PFSK-1 (cell line): ENCODE measurements at regions not wholly inside any gene's neighbourhood (a gene's known extent, or its start where the extent isn't known, plus 50 kb on each side); places are given as distances from the start of the nearest gene placed in this dataset.

Source experiments
- FOXP2 ChIP-seq: optimal IDR thresholded peaks from 2 replicates; pipeline ENCODE3; 2011; ENCODE audit warnings: borderline replicate concordance, control low read depth, inconsistent platforms; ENCODE audit not compliant: insufficient read depth; ENCODE audit errors: extremely low read length, extremely low read depth
- POLR2AphosphoS5 ChIP-seq: IDR thresholded peaks from 2 replicates; pipeline ENCODE4 v1.6.1; 2012; ENCODE audit warnings: low read depth, mild to moderate bottlenecking, control low read depth, low read length, moderate library complexity
- REST ChIP-seq, 2 experiments: IDR thresholded peaks; 2 replicates each; pipeline versions ENCODE4 v1.6.1 to v1.8.0; 2011 to 2012; ENCODE audit warnings: low read depth in 2 of 2, low read length in 2 of 2, control low read depth in 1 of 2, inconsistent platforms in 1 of 2, mild to moderate bottlenecking in 1 of 2, moderate library complexity in 1 of 2; ENCODE audit not compliant: insufficient read depth in 1 of 2
- SIN3A ChIP-seq: IDR thresholded peaks from 2 replicates; pipeline ENCODE4 v1.6.1; 2012; ENCODE audit warnings: mild to moderate bottlenecking, low read length, moderate library complexity, borderline replicate concordance; ENCODE audit not compliant: insufficient read depth
- TAF1 ChIP-seq: IDR thresholded peaks from 2 replicates; pipeline ENCODE4 v1.6.1; 2012; ENCODE audit warnings: low read length, control low read depth, borderline replicate concordance; ENCODE audit not compliant: insufficient read depth

GRCh38 chr5:116703941-116704340 is 129.3 kb upstream of the SEMA6A start:
- TF ChIP-seq TAF1 = no peak
- no peak for TF ChIP-seq FOXP2
- TF ChIP-seq POLR2AphosphoS5 = no peak
- no peak for TF ChIP-seq SIN3A

- no peak for TF ChIP-seq FOXP2
- TF ChIP-seq TAF1 = no peak
- no peak for TF ChIP-seq SIN3A
- TF ChIP-seq REST (IDR thresholded peaks at IDR 0.05; ENCODE audit: insufficient read depth in 1 of 2, low read depth in 2 of 2, low read length in 2 of 2) = no peak
- no peak for TF ChIP-seq POLR2AphosphoS5
These were observed 128.7 kb upstream of the SEMA6A start for GRCh38 chr5:116703328-116703727.

GRCh38 chr5:116702776-116703175 is 128.2 kb upstream of the SEMA6A start:
- no peak for TF ChIP-seq POLR2AphosphoS5
- no peak for TF ChIP-seq TAF1
- no peak for TF ChIP-seq FOXP2
- TF ChIP-seq SIN3A = no peak
- no peak for TF ChIP-seq REST (IDR thresholded peaks at IDR 0.05; ENCODE audit: insufficient read depth in 1 of 2, low read depth in 2 of 2, low read length in 2 of 2)

- TF ChIP-seq FOXP2 = no peak
- TF ChIP-seq TAF1 = no peak
- no peak for TF ChIP-seq POLR2AphosphoS5
- TF ChIP-seq REST (IDR thresholded peaks at IDR 0.05; ENCODE audit: insufficient read depth in 1 of 2, low read depth in 2 of 2, low read length in 2 of 2) = no peak
- no peak for TF ChIP-seq SIN3A
These were observed 124.7 kb upstream of the SEMA6A start for GRCh38 chr5:116699332-116699731.

GRCh38 chr5:116696366-116696765 is 121.7 kb upstream of the SEMA6A start:
- TF ChIP-seq POLR2AphosphoS5 (no peak), TAF1 (no peak), REST (IDR thresholded peaks at IDR 0.05; ENCODE audit: insufficient read depth in 1 of 2, low read depth in 2 of 2, low read length in 2 of 2) (no peak), SIN3A (no peak), FOXP2 (no peak)
